A549 (cell line): ENCODE measurements at regions not wholly inside any gene's neighbourhood (a gene's known extent, or its start where the extent isn't known, plus 50 kb on each side); places are given as distances from the start of the nearest gene placed in this dataset.

Experiments used
- ATAC-seq, 2 experiments: fragments of 200-7000 bp in 1 of 2; fragments of >200 bp in 1 of 2; cut with Nextera tagmentation in 1 of 2; cut with Tn5 transposase in 1 of 2; 3 replicates each; pipeline versions ENCODE4 v1.8.0 to v1.9.1; 2018 to 2020; ENCODE audit warnings: mild to moderate bottlenecking in 1 of 2, moderate library complexity in 1 of 2
- CTCF ChIA-PET: fragments of 300-600 bp; sonication (Branson Sonifier 250); formaldehyde crosslinking; extraction: SDS; loops from one replicate; lab custom pipeline; 2021; ENCODE audit warnings: antibody characterized with exemption, inconsistent platforms; lab: Yijun Ruan, JAX
- POLR2A ChIA-PET: fragments of 350-600 bp; formaldehyde crosslinking; extraction: SDS; loops from one replicate; lab custom pipeline; 2021; ENCODE audit warnings: antibody characterized with exemption, inconsistent platforms; lab: Yijun Ruan, JAX
- DNase-seq, 2 experiments: peaks; one replicate each; pipeline versions ENCODE4 v3.0.0 to v3.0.0-alpha.2; 2011 to 2016; ENCODE audit warnings: low read depth in 1 of 2, low spot score in 1 of 2
- FAIRE-seq: peaks from 2 replicates; lab custom pipeline; 2011; peaks lifted over from hg19 to GRCh38; lab: Jason Lieb, UNC
- H3K27ac ChIP-seq, 2 experiments: fragments of >200 bp; sonication (Bioruptor Twin); formaldehyde crosslinking; 3 replicates each; pipeline ENCODE4 v1.5.1; 2016 to 2017
- H3K4me1 ChIP-seq: fragments of >200 bp; sonication (Bioruptor Twin); formaldehyde crosslinking; 3 replicates; pipeline ENCODE4 v1.6.1; 2016
- H3K4me2 ChIP-seq: fragments of >200 bp; sonication (Bioruptor Twin); formaldehyde crosslinking; 3 replicates; pipeline ENCODE4 v1.6.1; 2016
- H3K4me3 ChIP-seq: fragments of >200 bp; sonication (Bioruptor Twin); formaldehyde crosslinking; 3 replicates; pipeline ENCODE4 v1.5.1; 2016
- H3K9me3 ChIP-seq: fragments of >200 bp; sonication (Bioruptor Twin); formaldehyde crosslinking; 3 replicates; pipeline ENCODE4 v1.6.1; 2016
- ATOH8 ChIP-seq: fragments of 250-450 bp; sonication (Bioruptor Pico); IDR thresholded peaks from 2 replicates; pipeline ENCODE4 v1.5.0; 2020; ENCODE audit warnings: low read depth, mild to moderate bottlenecking, moderate library complexity
- BCL3 ChIP-seq: fragments of >200 bp; sonication (Bioruptor Twin); formaldehyde crosslinking; IDR thresholded peaks from 3 replicates; pipeline ENCODE4 v1.6.1; 2016
- CHD2 ChIP-seq: fragments of 150-350 bp; IDR thresholded peaks from 2 replicates; pipeline ENCODE4 v1.6.1; 2014; ENCODE audit warnings: low read length; ENCODE audit not compliant: partially characterized antibody
- CTCF ChIP-seq: fragments of >200 bp; sonication (Bioruptor Twin); formaldehyde crosslinking; IDR thresholded peaks from 3 replicates; pipeline ENCODE4 v1.5.1; 2016
- ELK1 ChIP-seq: fragments of 150-350 bp; IDR thresholded peaks from 2 replicates; pipeline ENCODE4 v1.6.1; 2014; ENCODE audit warnings: low read depth, mild to moderate bottlenecking, low read length
- FOXS1 ChIP-seq: fragments of 250-450 bp; sonication (Bioruptor Pico); IDR thresholded peaks from 2 replicates; pipeline ENCODE4 v1.5.0; 2020; ENCODE audit warnings: mild to moderate bottlenecking, moderate library complexity
- HEYL ChIP-seq: fragments of 250-450 bp; sonication (Bioruptor Pico); IDR thresholded peaks from 2 replicates; pipeline ENCODE4 v1.8.0; 2021; ENCODE audit warnings: mild to moderate bottlenecking, moderate library complexity
- HOXA7 ChIP-seq: fragments of 250-450 bp; sonication (Bioruptor Pico); IDR thresholded peaks from 2 replicates; pipeline ENCODE4 v1.5.0; 2020; ENCODE audit warnings: mild to moderate bottlenecking, moderate library complexity
- HOXB13 ChIP-seq: fragments of 250-450 bp; sonication (Bioruptor Pico); IDR thresholded peaks from 2 replicates; pipeline ENCODE4 v1.5.0; 2020; ENCODE audit warnings: low read depth, mild to moderate bottlenecking, moderate library complexity
- HOXB5 ChIP-seq: fragments of 250-450 bp; sonication (Bioruptor Pico); IDR thresholded peaks from 2 replicates; pipeline ENCODE4 v1.5.0; 2020; ENCODE audit warnings: mild to moderate bottlenecking, moderate library complexity
- KDM1A ChIP-seq: fragments of 200-600 bp; sonication (generic); IDR thresholded peaks from 2 replicates; pipeline ENCODE4 v1.6.1; 2016; ENCODE audit warnings: low read depth, mild to moderate bottlenecking
- MAX ChIP-seq: IDR thresholded peaks from 2 replicates; pipeline ENCODE4 v1.6.1; 2012
- MAZ ChIP-seq: fragments of 150-350 bp; IDR thresholded peaks from 2 replicates; pipeline ENCODE4 v1.6.1; 2014; ENCODE audit warnings: antibody characterized with exemption, low read depth, low read length, borderline replicate concordance
- MYC ChIP-seq: IDR thresholded peaks from 2 replicates; pipeline ENCODE4 v1.6.1; 2012; ENCODE audit warnings: mild to moderate bottlenecking, inconsistent platforms, low read length, improper control_type of control experiment, borderline replicate concordance
- NPAS2 ChIP-seq: fragments of 250-450 bp; sonication (Bioruptor Pico); IDR thresholded peaks from 2 replicates; pipeline ENCODE4 v1.8.0; 2022; ENCODE audit warnings: mild to moderate bottlenecking, moderate library complexity, borderline replicate concordance
- NR3C1 ChIP-seq: fragments of >200 bp; sonication (Bioruptor Twin); formaldehyde crosslinking; IDR thresholded peaks from 3 replicates; pipeline ENCODE4 v1.6.1; 2017
- REST ChIP-seq: fragments of 200-600 bp; sonication (generic); IDR thresholded peaks from 2 replicates; pipeline ENCODE4 v1.6.1; 2016; ENCODE audit warnings: antibody characterized with exemption, mild to moderate bottlenecking, moderate library complexity
- RNF2 ChIP-seq: fragments of 200-600 bp; sonication (generic); IDR thresholded peaks from 2 replicates; pipeline ENCODE4 v1.6.1; 2016; ENCODE audit warnings: low read depth, mild to moderate bottlenecking, antibody characterized with exemption, moderate library complexity, borderline replicate concordance
- SMC3 ChIP-seq: fragments of >200 bp; sonication (Bioruptor Twin); formaldehyde crosslinking; IDR thresholded peaks from 3 replicates; pipeline ENCODE4 v1.6.1; 2018; ENCODE audit warnings: inconsistent platforms
- SREBF2 ChIP-seq: fragments of 450-650 bp; IDR thresholded peaks from 2 replicates; pipeline ENCODE4 v1.6.1; 2014; ENCODE audit warnings: mild to moderate bottlenecking, moderate library complexity
- ZFP36 ChIP-seq: fragments of 450-650 bp; IDR thresholded peaks from 2 replicates; pipeline ENCODE4 v1.6.1; 2014; ENCODE audit warnings: borderline replicate concordance; ENCODE audit not compliant: partially characterized antibody
- WGBS: methylation state at CpG from one replicate; pipeline ENCODE4 v1.1.6; 2017; ENCODE audit errors: missing lambda C conversion rate; 5-methylcytosine and 5-hydroxymethylcytosine counted together

- Histone ChIP-seq H3K4me3 (no peak overlapping the region), H3K9me3 (no peaks in the 10 kb centered on the region; the same call in 2 of the 3 replicates), H3K4me2 (no peak overlapping the region), H3K27ac (no peak overlapping the region), H3K4me1 (no peaks in the 10 kb centered on the region)
- ChIA-PET POLR2A (no interaction called here), CTCF (no interaction called here)
- TF ChIP-seq MYC (no peak), MAZ (no peak), CTCF (no peak), CHD2 (no peak), MAX (no peak), HOXB13 (no peak), HEYL (no peak), BCL3 (no peak), NR3C1 (no peak), ATOH8 (CRISPR knock-in tag) (no peak), NPAS2 (CRISPR knock-in tag) (no peak), KDM1A (no peak), SREBF2 (no peak), HOXB5 (CRISPR knock-in tag) (no peak), ZFP36 (no peak), FOXS1 (CRISPR knock-in tag) (no peak)
- FAIRE-seq: no peak
- DNase-seq: no peak
- WGBS: 35% methylated on average over 7 of the region's 7 CpGs
- ATAC-seq: no peak
Measured at GRCh38 chr1:209059981-209060380, 523.5 kb upstream of the CAMK1G start.

- ChIA-PET CTCF (no interaction called here), POLR2A (no interaction called here)
- no peak for FAIRE-seq
- 70% methylated on average over 6 of the region's 6 CpGs for WGBS
- H3K4me3 ChIP-seq: no peak overlapping the region
- no peaks in the 10 kb centered on the region for H3K9me3 ChIP-seq
- H3K4me1 ChIP-seq: no peaks in the 10 kb centered on the region
- no peak for ATAC-seq
- no peak overlapping the region for H3K4me2 ChIP-seq
- no peak for TF ChIP-seq HEYL
- no peak for TF ChIP-seq RNF2
- TF ChIP-seq SMC3: no peak
- no peak for TF ChIP-seq REST
- no peak for TF ChIP-seq CTCF
- no peak for TF ChIP-seq NR3C1
- TF ChIP-seq ATOH8 (CRISPR knock-in tag): no peak
- TF ChIP-seq ZFP36: no peak
- no peak for TF ChIP-seq HOXA7 (CRISPR knock-in tag)
- TF ChIP-seq ELK1: no peak
- TF ChIP-seq, all 56 proteins: peak for 0
- no peak for DNase-seq
- H3K27ac ChIP-seq: no peak overlapping the region
Measured at GRCh38 chr1:209062081-209062620, 521.4 kb upstream of the CAMK1G start.
